ENCODE measurements at regions not wholly inside any gene's neighbourhood (a gene's known extent, or its start where the extent isn't known, plus 50 kb on each side); places are given as distances from the start of the nearest gene placed in this dataset.

- no peak for DNase-seq (ENCODE audit: extremely low spot score)
- ChIA-PET CTCF (no interaction called here), POLR2A (no interaction called here)
- TF ChIP-seq CTCF (IDR thresholded peaks at IDR 0.05; ENCODE audit: control extremely low read depth, extremely low read depth, low read depth, missing control alignments) = no peak
These were observed 153.4 kb upstream of the PTCH1 start for GRCh38 chr9:95670122-95670521.

- ChIA-PET POLR2A (no interaction called here), CTCF (no interaction called here)
- TF ChIP-seq CTCF (IDR thresholded peaks at IDR 0.05; ENCODE audit: control extremely low read depth, extremely low read depth, low read depth, missing control alignments) = no peak
- DNase-seq (ENCODE audit: extremely low spot score) = no peak
These were observed 152.5 kb upstream of the PTCH1 start for GRCh38 chr9:95669253-95669652.

DNA sequence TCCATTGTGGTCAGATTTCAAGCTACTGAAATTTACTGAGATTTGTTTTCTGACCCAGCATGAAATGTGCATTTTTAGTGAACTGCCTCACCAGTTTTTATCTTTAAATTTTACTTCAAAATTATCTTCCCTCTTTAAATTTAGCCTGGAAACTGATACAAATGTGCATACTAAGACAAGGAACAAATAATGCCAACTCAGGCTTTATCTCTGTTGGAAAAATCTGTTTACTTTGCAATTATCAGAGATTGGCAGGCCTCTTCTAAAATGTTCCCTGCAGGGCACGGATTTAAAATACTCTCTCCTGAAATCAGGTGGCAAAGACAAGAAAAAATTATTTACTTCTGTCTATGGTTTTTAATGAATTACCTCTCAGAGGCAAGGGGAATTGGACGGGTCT, 151.0 kb upstream of the PTCH1 start:
- no peak for DNase-seq (ENCODE audit: extremely low spot score)
- POLR2A ChIA-PET = no interaction called here
- no peak for TF ChIP-seq CTCF (IDR thresholded peaks at IDR 0.05; ENCODE audit: control extremely low read depth, extremely low read depth, low read depth, missing control alignments)
- CTCF ChIA-PET = no interaction called here

- no peak for DNase-seq (ENCODE audit: extremely low spot score)
- ChIA-PET POLR2A (no interaction called here), CTCF (no interaction called here)
- no peak for TF ChIP-seq CTCF (IDR thresholded peaks at IDR 0.05; ENCODE audit: control extremely low read depth, extremely low read depth, low read depth, missing control alignments)
These were observed 150.0 kb upstream of the PTCH1 start for GRCh38 chr9:95666785-95667155.

- CTCF ChIA-PET = interaction anchor here (0.9 kb wide), 1 partner anchor 12 kb away, joined by 3 read pairs; no protein-coding TSS in a partner anchor
- DNase-seq (ENCODE audit: extremely low spot score) = no peak
- no peak for TF ChIP-seq CTCF (IDR thresholded peaks at IDR 0.05; ENCODE audit: control extremely low read depth, extremely low read depth, low read depth, missing control alignments)
- POLR2A ChIA-PET = no interaction called here
These were observed 149.5 kb upstream of the PTCH1 start for GRCh38 chr9:95666096-95666784.

- CTCF ChIA-PET = no interaction called here
- DNase-seq (ENCODE audit: extremely low spot score) = no peak
- POLR2A ChIA-PET = no interaction called here
- TF ChIP-seq CTCF (IDR thresholded peaks at IDR 0.05; ENCODE audit: control extremely low read depth, extremely low read depth, low read depth, missing control alignments) = no peak
These were observed 136.5 kb upstream of the PTCH1 start for GRCh38 chr9:95653246-95653645.

GRCh38 chr9:95650720-95651119, 133.9 kb upstream of the PTCH1 start:
- CTCF ChIA-PET = no interaction called here
- no peak for TF ChIP-seq CTCF (IDR thresholded peaks at IDR 0.05; ENCODE audit: control extremely low read depth, extremely low read depth, low read depth, missing control alignments)
- DNase-seq (ENCODE audit: extremely low spot score) = no peak
- POLR2A ChIA-PET = no interaction called here
